DND-41 (cell line): ENCODE measurements at regions not wholly inside any gene's neighbourhood (a gene's known extent, or its start where the extent isn't known, plus 50 kb on each side); places are given as distances from the start of the nearest gene placed in this dataset.

Experiments
- ATAC-seq: fragments of 200-7000 bp; cut with Tn5 transposase; 3 replicates; pipeline ENCODE4 v1.9.1; 2021; ENCODE audit warnings: low read depth; ENCODE audit not compliant: insufficient read depth
- DNase-seq: peaks from one replicate; pipeline ENCODE4 v3.0.0-alpha.2; 2020
- H2AFZ ChIP-seq: 2 replicates; pipeline ENCODE4 v1.6.0; 2012; ENCODE audit warnings: low read depth, low read length
- H3K27ac ChIP-seq: 2 replicates; pipeline ENCODE4 v1.5.1; 2012; ENCODE audit warnings: low read length, inconsistent platforms
- H3K27me3 ChIP-seq: fragments of 200-600 bp; sonication (generic); 2 replicates; pipeline ENCODE4 v1.6.0; 2012; ENCODE audit warnings: low read length, mild to moderate bottlenecking, inconsistent platforms; ENCODE audit not compliant: insufficient read depth, poor library complexity
- H3K36me3 ChIP-seq: 2 replicates; pipeline ENCODE4 v1.5.1; 2012; ENCODE audit warnings: low read length, inconsistent platforms; ENCODE audit not compliant: insufficient read depth
- H3K4me1 ChIP-seq: 2 replicates; pipeline ENCODE4 v1.5.1; 2012; ENCODE audit warnings: mild to moderate bottlenecking, low read length; ENCODE audit not compliant: insufficient read depth
- H3K4me2 ChIP-seq: 2 replicates; pipeline ENCODE4 v1.6.0; 2012; ENCODE audit warnings: mild to moderate bottlenecking, moderate library complexity, low read length, inconsistent platforms; ENCODE audit not compliant: insufficient read depth
- H3K4me3 ChIP-seq, 2 experiments: fragments of 200-600 bp in 1 of 2; shearing (Covaris generic) in 1 of 2; 2 replicates each; pipeline ENCODE4 v1.5.1; 2012 to 2016; ENCODE audit warnings: inconsistent platforms in 2 of 2, low read length in 2 of 2, mild to moderate bottlenecking in 2 of 2, low read depth in 1 of 2, moderate library complexity in 1 of 2
- H3K79me2 ChIP-seq: 2 replicates; pipeline ENCODE4 v1.6.0; 2012; ENCODE audit warnings: low read length, inconsistent platforms; ENCODE audit not compliant: insufficient read depth
- H3K9ac ChIP-seq: 2 replicates; pipeline ENCODE4 v1.6.0; 2012; ENCODE audit warnings: low read depth, mild to moderate bottlenecking, inconsistent platforms, low read length, moderate library complexity
- H3K9me3 ChIP-seq: 2 replicates; pipeline ENCODE4 v1.5.1; 2012; ENCODE audit warnings: low read length, moderate library complexity, mild to moderate bottlenecking, inconsistent platforms; ENCODE audit not compliant: insufficient read depth, severe bottlenecking
- H4K20me1 ChIP-seq: 2 replicates; pipeline ENCODE4 v1.6.0; 2012; ENCODE audit warnings: low read length; ENCODE audit not compliant: insufficient read depth
- CTCF ChIP-seq: IDR thresholded peaks from 2 replicates; pipeline ENCODE4 v1.5.1; 2012; ENCODE audit warnings: borderline replicate concordance, low read length, moderate library complexity, mild to moderate bottlenecking; ENCODE audit not compliant: poor library complexity, severe bottlenecking; ENCODE audit errors: extremely low read depth
- EZH2 ChIP-seq: IDR thresholded peaks from 3 replicates; pipeline ENCODE4 v1.6.1; 2012; ENCODE audit warnings: borderline replicate concordance, low read depth, mild to moderate bottlenecking, moderate library complexity, low read length, inconsistent platforms; ENCODE audit not compliant: severe bottlenecking

- Histone ChIP-seq H3K9ac (no peak overlapping the region), H3K4me1 (no peaks in the 10 kb centered on the region), H3K4me2 (no peak overlapping the region), H3K79me2 (no peaks in the 10 kb centered on the region), H3K9me3 (no peaks in the 10 kb centered on the region), H3K27ac (no peak overlapping the region), H3K27me3 (no peaks in the 10 kb centered on the region), H3K4me3 (no peak overlapping the region), H4K20me1 (no peaks in the 10 kb centered on the region), H3K36me3 (no peaks in the 10 kb centered on the region), H2AFZ (no peak overlapping the region)
- TF ChIP-seq CTCF (no peak), EZH2 (no peak)
- ATAC-seq (no peak), DNase-seq (no peak)
Observed at GRCh38 chr9:13380903-13381302, 101.4 kb upstream of the MPDZ start.

- no peaks in the 10 kb centered on the region for H3K36me3 ChIP-seq
- no peaks in the 10 kb centered on the region for H3K27me3 ChIP-seq
- H2AFZ ChIP-seq: no peak overlapping the region
- no peak for ATAC-seq
- no peaks in the 10 kb centered on the region for H3K9me3 ChIP-seq
- no peaks in the 10 kb centered on the region for H3K79me2 ChIP-seq
- H3K9ac ChIP-seq: no peak overlapping the region
- no peaks in the 10 kb centered on the region for H3K4me1 ChIP-seq
- DNase-seq: no peak
- no peaks in the 10 kb centered on the region for H4K20me1 ChIP-seq
- no peak overlapping the region for H3K4me2 ChIP-seq
- no peak overlapping the region for H3K4me3 ChIP-seq
- H3K27ac ChIP-seq: no peak overlapping the region
- TF ChIP-seq EZH2: no peak
- TF ChIP-seq CTCF: no peak
Observed at GRCh38 chr9:13378154-13378553, 98.7 kb upstream of the MPDZ start.

GRCh38 chr9:13377171-13377925 is 97.9 kb upstream of the MPDZ start:
- TF ChIP-seq EZH2: no peak
- no peak for TF ChIP-seq CTCF
- H3K9me3 ChIP-seq: no peaks in the 10 kb centered on the region
- no peak for DNase-seq
- no peak for ATAC-seq
- H3K4me2 ChIP-seq: no peak overlapping the region
- no peaks in the 10 kb centered on the region for H3K36me3 ChIP-seq
- no peaks in the 10 kb centered on the region for H3K27me3 ChIP-seq
- no peaks in the 10 kb centered on the region for H4K20me1 ChIP-seq
- H2AFZ ChIP-seq: no peak overlapping the region
- no peaks in the 10 kb centered on the region for H3K79me2 ChIP-seq
- H3K4me1 ChIP-seq: no peaks in the 10 kb centered on the region
- no peak overlapping the region for H3K4me3 ChIP-seq
- no peak overlapping the region for H3K27ac ChIP-seq
- H3K9ac ChIP-seq: no peak overlapping the region
